DND-41 (cell line): ENCODE measurements at regions not wholly inside any gene's neighbourhood (a gene's known extent, or its start where the extent isn't known, plus 50 kb on each side); places are given as distances from the start of the nearest gene placed in this dataset.

Source experiments
- ATAC-seq: fragments of 200-7000 bp; cut with Tn5 transposase; 3 replicates; pipeline ENCODE4 v1.9.1; 2021; ENCODE audit warnings: low read depth; ENCODE audit not compliant: insufficient read depth
- DNase-seq: peaks from one replicate; pipeline ENCODE4 v3.0.0-alpha.2; 2020
- H2AFZ ChIP-seq: 2 replicates; pipeline ENCODE4 v1.6.0; 2012; ENCODE audit warnings: low read depth, low read length
- H3K27ac ChIP-seq: 2 replicates; pipeline ENCODE4 v1.5.1; 2012; ENCODE audit warnings: low read length, inconsistent platforms
- H3K27me3 ChIP-seq: fragments of 200-600 bp; sonication (generic); 2 replicates; pipeline ENCODE4 v1.6.0; 2012; ENCODE audit warnings: low read length, mild to moderate bottlenecking, inconsistent platforms; ENCODE audit not compliant: insufficient read depth, poor library complexity
- H3K36me3 ChIP-seq: 2 replicates; pipeline ENCODE4 v1.5.1; 2012; ENCODE audit warnings: low read length, inconsistent platforms; ENCODE audit not compliant: insufficient read depth
- H3K4me1 ChIP-seq: 2 replicates; pipeline ENCODE4 v1.5.1; 2012; ENCODE audit warnings: mild to moderate bottlenecking, low read length; ENCODE audit not compliant: insufficient read depth
- H3K4me2 ChIP-seq: 2 replicates; pipeline ENCODE4 v1.6.0; 2012; ENCODE audit warnings: mild to moderate bottlenecking, moderate library complexity, low read length, inconsistent platforms; ENCODE audit not compliant: insufficient read depth
- H3K4me3 ChIP-seq, 2 experiments: fragments of 200-600 bp in 1 of 2; shearing (Covaris generic) in 1 of 2; 2 replicates each; pipeline ENCODE4 v1.5.1; 2012 to 2016; ENCODE audit warnings: inconsistent platforms in 2 of 2, low read length in 2 of 2, mild to moderate bottlenecking in 2 of 2, low read depth in 1 of 2, moderate library complexity in 1 of 2
- H3K79me2 ChIP-seq: 2 replicates; pipeline ENCODE4 v1.6.0; 2012; ENCODE audit warnings: low read length, inconsistent platforms; ENCODE audit not compliant: insufficient read depth
- H3K9ac ChIP-seq: 2 replicates; pipeline ENCODE4 v1.6.0; 2012; ENCODE audit warnings: low read depth, mild to moderate bottlenecking, inconsistent platforms, low read length, moderate library complexity
- H3K9me3 ChIP-seq: 2 replicates; pipeline ENCODE4 v1.5.1; 2012; ENCODE audit warnings: low read length, moderate library complexity, mild to moderate bottlenecking, inconsistent platforms; ENCODE audit not compliant: insufficient read depth, severe bottlenecking
- H4K20me1 ChIP-seq: 2 replicates; pipeline ENCODE4 v1.6.0; 2012; ENCODE audit warnings: low read length; ENCODE audit not compliant: insufficient read depth
- CTCF ChIP-seq: IDR thresholded peaks from 2 replicates; pipeline ENCODE4 v1.5.1; 2012; ENCODE audit warnings: borderline replicate concordance, low read length, moderate library complexity, mild to moderate bottlenecking; ENCODE audit not compliant: poor library complexity, severe bottlenecking; ENCODE audit errors: extremely low read depth
- EZH2 ChIP-seq: IDR thresholded peaks from 3 replicates; pipeline ENCODE4 v1.6.1; 2012; ENCODE audit warnings: borderline replicate concordance, low read depth, mild to moderate bottlenecking, moderate library complexity, low read length, inconsistent platforms; ENCODE audit not compliant: severe bottlenecking

GRCh38 chr20:24257171-24257570 is 212.3 kb upstream of the SYNDIG1 start:
- no peak overlapping the region for H3K27ac ChIP-seq
- no peaks in the 10 kb centered on the region for H3K4me1 ChIP-seq
- H3K4me3 ChIP-seq: no peak overlapping the region
- no peaks in the 10 kb centered on the region for H3K79me2 ChIP-seq
- ATAC-seq (no peak), DNase-seq (no peak)
- no peaks in the 10 kb centered on the region for H3K27me3 ChIP-seq
- H3K9ac ChIP-seq: no peak overlapping the region
- peaks cover 8% of the 10 kb centered on the region for H3K9me3 ChIP-seq
- no peaks in the 10 kb centered on the region for H4K20me1 ChIP-seq
- no peak for TF ChIP-seq CTCF
- TF ChIP-seq EZH2: no peak
- H3K4me2 ChIP-seq: no peak overlapping the region
- no peak overlapping the region for H2AFZ ChIP-seq
- no peaks in the 10 kb centered on the region for H3K36me3 ChIP-seq

- Histone ChIP-seq H3K27ac (no peak overlapping the region), H3K36me3 (no peaks in the 10 kb centered on the region), H3K4me3 (no peak overlapping the region), H4K20me1 (no peaks in the 10 kb centered on the region), H3K9me3 (peaks cover 8% of the 10 kb centered on the region), H3K4me2 (no peak overlapping the region), H2AFZ (no peak overlapping the region), H3K27me3 (no peaks in the 10 kb centered on the region), H3K4me1 (no peaks in the 10 kb centered on the region), H3K9ac (no peak overlapping the region), H3K79me2 (no peaks in the 10 kb centered on the region)
- ATAC-seq (no peak), DNase-seq (no peak)
- no peak for TF ChIP-seq EZH2
- TF ChIP-seq CTCF: no peak
Measured at GRCh38 chr20:24256307-24256706, 213.1 kb upstream of the SYNDIG1 start.

GRCh38 chr20:24254480-24254879 is 214.9 kb upstream of the SYNDIG1 start:
- no peak for TF ChIP-seq CTCF
- TF ChIP-seq EZH2: no peak
- H3K79me2 ChIP-seq: no peaks in the 10 kb centered on the region
- no peak overlapping the region for H3K9ac ChIP-seq

GRCh38 chr20:24253321-24253720 is 216.1 kb upstream of the SYNDIG1 start:
- no peaks in the 10 kb centered on the region for H3K36me3 ChIP-seq
- TF ChIP-seq EZH2: no peak
- no peak for TF ChIP-seq CTCF
- no peaks in the 10 kb centered on the region for H3K27me3 ChIP-seq
- DNase-seq (no peak), ATAC-seq (no peak)
- no peaks in the 10 kb centered on the region for H3K79me2 ChIP-seq
- no peak overlapping the region for H2AFZ ChIP-seq
- H3K27ac ChIP-seq: no peak overlapping the region
- H3K4me3 ChIP-seq: no peak overlapping the region
- H3K4me1 ChIP-seq: no peaks in the 10 kb centered on the region
- H3K9me3 ChIP-seq: no peaks in the 10 kb centered on the region
- H3K9ac ChIP-seq: no peak overlapping the region
- no peaks in the 10 kb centered on the region for H4K20me1 ChIP-seq
- no peak overlapping the region for H3K4me2 ChIP-seq

More at GRCh38 chr20:24254480-24254879, 214.9 kb upstream of the SYNDIG1 start:
- H3K9me3 ChIP-seq: no peaks in the 10 kb centered on the region
- H3K27ac ChIP-seq: no peak overlapping the region
- H3K27me3 ChIP-seq: no peaks in the 10 kb centered on the region
- H3K4me1 ChIP-seq: no peaks in the 10 kb centered on the region
- H3K36me3 ChIP-seq: no peaks in the 10 kb centered on the region
- H3K4me3 ChIP-seq: no peak overlapping the region
- ATAC-seq (no peak), DNase-seq (no peak)
- no peak overlapping the region for H2AFZ ChIP-seq
- H4K20me1 ChIP-seq: no peaks in the 10 kb centered on the region
- H3K4me2 ChIP-seq: no peak overlapping the region
